Spleen (tissue), 7 donors: ENCODE measurements at regions not wholly inside any gene's neighbourhood (a gene's known extent, or its start where the extent isn't known, plus 50 kb on each side); places are given as distances from the start of the nearest gene placed in this dataset.

Experiments
- CTCF ChIP-seq, 11 experiments: fragments of 200-600 bp in 7 of 11; fragments of 450-650 bp in 4 of 11; sonication (generic) in 4 of 11; IDR thresholded peaks in 8 of 11; conservative IDR thresholded peaks in 3 of 11; 1 replicate in 7 of 11; 2 replicates in 4 of 11; pipeline versions ENCODE4 v1.4.0 to v1.8.0; 2016 to 2021; ENCODE audit warnings: antibody characterized with exemption in 11 of 11, inconsistent platforms in 4 of 11, mild to moderate bottlenecking in 1 of 11
- POLR2A ChIP-seq, 3 donors: fragments of 450-650 bp; IDR thresholded peaks; one replicate each; pipeline ENCODE4 v1.5.1; 2017; ENCODE audit warnings: antibody characterized with exemption in 3 of 3, mild to moderate bottlenecking in 1 of 3
- donor health status: DM: no; HTN: no; CAD: no; lungs with moderate emphysema.
- donor health status: DM: no; HTN: no; CAD: no.
- donor health status: DM: no; HTN: no; CAD: no.

- no peak for TF ChIP-seq POLR2A (IDR thresholded peaks at IDR 0.05)
- TF ChIP-seq CTCF (IDR thresholded peaks at IDR 0.05 in 8 of 11, conservative IDR thresholded peaks at IDR 0.05 in 3 of 11) = no peak
These were observed 342.1 kb upstream of the FAT1 start for GRCh38 chr4:187065806-187066205.
